H54 (cell line): ENCODE measurements at regions not wholly inside any gene's neighbourhood (a gene's known extent, or its start where the extent isn't known, plus 50 kb on each side); places are given as distances from the start of the nearest gene placed in this dataset.

Experiments used
- DNase-seq: peaks from one replicate; pipeline ENCODE4 v3.0.0; 2011; ENCODE audit warnings: low spot score, mixed read lengths; ENCODE audit not compliant: insufficient read length
- FAIRE-seq: peaks from 3 replicates; lab custom pipeline; 2011; peaks lifted over from hg19 to GRCh38; lab: Jason Lieb, UNC
- POLR2A ChIP-seq: IDR thresholded peaks from 2 replicates; pipeline ENCODE4 v1.6.1; 2011; ENCODE audit warnings: low read depth, mild to moderate bottlenecking, low read length

DNA sequence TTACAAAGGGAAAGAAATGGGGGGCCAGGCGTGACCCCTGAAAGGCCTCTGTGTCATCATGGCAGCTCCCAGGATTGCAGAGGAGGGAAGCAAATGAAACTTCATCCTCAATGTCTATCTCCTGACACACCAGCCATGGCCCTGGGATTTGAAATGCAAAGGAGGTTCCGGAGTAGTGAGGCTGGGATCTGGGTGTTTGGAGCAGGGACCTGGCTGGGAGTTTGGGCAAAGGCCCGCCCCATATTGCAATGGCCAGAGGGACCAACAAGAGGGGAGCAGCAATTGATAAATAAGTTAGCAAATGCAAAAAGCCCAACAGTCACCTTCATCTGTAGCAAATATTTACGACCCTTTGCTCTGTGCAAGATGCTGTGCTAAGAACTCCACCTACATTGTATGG, 77.7 kb upstream of the CCND1 start:
- no peak for TF ChIP-seq POLR2A
- FAIRE-seq = no peak
- no peak for DNase-seq

DNA sequence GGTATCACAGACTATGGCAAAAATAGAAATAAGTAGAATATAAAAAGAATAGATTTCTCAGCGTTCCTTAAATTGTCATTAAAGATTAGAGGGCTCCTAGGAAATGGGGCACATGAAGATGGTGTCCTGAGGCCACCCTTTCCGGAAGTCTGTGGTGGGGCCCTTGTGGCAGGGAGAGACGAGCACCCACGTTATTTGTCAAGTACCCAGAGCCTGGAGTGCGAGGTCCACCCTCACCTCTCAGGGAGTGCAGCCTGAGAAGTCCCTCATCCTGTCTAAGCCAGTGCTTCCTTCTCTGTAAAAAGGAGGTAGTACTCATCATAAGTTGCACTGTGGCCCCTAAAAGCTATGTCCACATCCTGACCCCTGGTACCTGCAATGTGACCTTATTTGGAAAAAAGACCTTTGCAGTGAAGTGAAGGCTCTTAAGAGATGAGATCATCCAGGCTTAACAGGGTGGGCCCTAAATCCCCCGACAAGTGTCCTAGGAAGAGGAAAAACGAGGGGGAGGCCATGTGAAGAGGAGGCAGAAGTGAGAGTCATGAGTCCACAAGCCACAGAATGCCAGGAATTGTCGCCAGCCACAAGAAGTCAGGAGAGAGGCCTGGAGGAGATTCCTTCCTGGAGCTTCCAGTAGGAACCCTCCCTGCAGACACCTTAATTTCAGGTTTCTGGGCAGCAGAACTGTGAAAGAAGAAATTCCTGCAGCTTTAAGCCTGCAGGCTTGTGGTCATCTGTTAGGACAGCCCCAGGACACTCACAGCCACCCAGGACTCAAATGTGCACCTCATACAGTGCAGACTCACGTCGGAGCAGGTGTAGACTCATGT, 76.8 kb upstream of the CCND1 start:
- no peak for TF ChIP-seq POLR2A
- no peak for FAIRE-seq
- DNase-seq = no peak

DNA sequence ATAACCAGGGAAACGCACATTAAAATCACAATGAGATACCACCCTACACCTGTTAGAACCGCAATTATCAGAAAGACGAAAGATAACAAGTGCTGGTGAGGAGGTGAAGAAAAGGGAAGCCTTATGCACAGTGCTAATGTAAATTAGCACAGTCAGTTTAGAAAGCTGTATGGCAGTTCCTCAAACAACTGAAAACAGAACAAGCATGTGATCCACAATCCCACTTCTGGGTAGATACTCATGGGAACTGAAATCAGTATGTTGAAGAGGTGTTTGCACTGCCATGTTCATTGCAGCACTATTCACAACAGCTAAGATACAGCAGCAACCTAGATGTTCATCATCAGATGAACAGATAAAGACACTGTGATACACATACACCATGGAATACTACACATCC, 75.0 kb upstream of the CCND1 start:
- no peak for FAIRE-seq
- TF ChIP-seq POLR2A = no peak

DNA sequence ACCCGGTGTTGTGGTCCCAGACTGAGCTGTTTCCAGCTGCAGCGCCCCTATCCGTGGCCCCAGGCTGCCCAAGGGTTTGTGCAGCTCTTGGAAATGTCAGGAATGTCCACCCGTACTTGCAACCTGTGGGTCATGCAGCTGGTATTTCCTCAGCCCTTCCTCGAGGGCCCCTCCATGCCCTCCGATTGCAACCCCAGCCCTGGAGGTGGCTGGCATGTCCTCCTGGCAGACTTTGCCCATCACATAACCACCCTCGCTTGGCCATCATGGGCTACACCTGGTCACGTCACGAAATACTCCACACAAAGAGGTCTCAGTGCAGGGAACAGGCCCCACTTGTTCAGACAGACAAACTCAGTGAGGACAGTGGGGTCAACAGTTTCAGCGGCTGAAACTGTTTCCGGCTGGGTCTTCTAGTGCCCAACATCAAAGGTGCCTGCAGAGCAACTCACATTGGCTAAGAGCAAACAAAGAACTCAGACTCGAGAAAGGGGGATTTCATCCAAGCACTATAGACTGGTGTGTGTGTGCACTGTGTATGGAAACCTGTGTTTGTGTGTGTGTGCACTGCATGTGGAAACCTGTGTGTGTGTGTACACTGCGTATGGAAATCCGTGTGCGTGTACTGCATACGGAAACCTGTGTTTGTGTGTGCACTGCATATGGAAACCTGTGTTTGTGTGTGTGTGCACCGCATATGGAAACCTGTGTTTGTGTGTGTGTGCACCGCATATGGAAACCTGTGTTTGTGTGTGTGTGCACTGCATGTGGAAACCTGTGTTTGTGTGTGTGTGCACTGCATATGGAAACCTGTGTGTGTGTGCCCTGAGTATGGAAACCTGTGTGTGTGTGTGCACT, 72.8 kb upstream of the CCND1 start:
- FAIRE-seq (no peak), DNase-seq (peak; percentile 63)
- TF ChIP-seq POLR2A = no peak

More for the DNA sequence above, 75.0 kb upstream of the CCND1 start:
- no peak for DNase-seq

DNA sequence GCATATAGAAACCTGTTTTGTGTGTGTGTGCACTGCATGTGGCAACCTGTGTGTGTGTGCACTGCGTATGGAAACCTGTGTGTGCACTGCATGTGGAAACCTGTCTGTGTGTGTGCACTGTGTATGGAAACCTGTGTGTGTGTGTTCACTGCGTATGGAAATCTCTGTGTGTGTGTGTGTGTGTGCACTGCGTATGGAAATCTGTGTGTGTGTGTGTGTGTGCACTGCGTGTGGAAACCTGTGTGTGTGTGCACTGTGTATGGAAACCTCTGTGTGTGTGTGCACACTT, 72.2 kb upstream of the CCND1 start:
- no peak for FAIRE-seq
- TF ChIP-seq POLR2A = no peak
- DNase-seq = no peak

DNA sequence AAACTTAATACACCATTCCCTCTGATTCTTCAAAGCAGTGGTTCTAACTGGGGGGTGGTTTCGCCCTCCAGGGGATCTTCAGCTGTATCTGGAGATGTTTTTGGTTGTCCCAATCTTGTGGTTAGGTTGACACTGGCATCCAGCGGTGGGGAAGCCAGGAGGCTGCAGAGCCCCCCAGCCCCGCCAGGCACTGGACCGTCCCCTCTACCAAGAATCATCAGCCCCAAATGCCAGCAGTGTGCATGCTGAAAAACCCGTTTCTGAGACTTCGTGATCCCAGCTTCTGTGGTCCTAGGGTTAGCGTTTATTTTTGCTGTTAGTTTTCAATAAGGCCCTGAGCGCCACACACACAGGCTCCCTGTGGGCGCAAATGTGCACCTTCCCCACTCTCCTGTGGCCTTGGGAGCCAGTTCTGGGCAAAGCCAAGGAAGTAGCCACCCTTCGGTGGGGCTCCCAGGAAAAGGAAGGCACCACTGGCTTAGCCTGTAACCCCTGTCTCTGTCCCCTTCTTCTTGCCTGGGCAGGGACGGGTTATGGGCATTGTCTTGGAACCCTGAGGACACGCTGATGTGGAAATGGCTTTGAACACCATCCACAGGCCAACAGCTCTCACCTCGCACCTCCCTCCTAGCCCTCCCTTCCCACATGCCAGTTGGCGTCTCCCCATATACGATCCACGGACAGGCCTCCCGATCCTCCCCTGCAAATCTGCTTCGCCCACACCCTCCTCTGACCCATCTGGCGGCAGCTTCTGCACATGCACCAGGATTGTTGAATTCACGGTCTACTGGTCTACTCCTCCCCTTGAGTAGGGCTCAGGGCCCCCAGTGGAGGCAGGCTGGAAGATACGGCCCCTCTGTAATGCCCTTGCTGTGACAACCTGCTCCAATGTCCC, 71.4 kb upstream of the CCND1 start:
- no peak for TF ChIP-seq POLR2A
- FAIRE-seq (no peak), DNase-seq (no peak)

DNA sequence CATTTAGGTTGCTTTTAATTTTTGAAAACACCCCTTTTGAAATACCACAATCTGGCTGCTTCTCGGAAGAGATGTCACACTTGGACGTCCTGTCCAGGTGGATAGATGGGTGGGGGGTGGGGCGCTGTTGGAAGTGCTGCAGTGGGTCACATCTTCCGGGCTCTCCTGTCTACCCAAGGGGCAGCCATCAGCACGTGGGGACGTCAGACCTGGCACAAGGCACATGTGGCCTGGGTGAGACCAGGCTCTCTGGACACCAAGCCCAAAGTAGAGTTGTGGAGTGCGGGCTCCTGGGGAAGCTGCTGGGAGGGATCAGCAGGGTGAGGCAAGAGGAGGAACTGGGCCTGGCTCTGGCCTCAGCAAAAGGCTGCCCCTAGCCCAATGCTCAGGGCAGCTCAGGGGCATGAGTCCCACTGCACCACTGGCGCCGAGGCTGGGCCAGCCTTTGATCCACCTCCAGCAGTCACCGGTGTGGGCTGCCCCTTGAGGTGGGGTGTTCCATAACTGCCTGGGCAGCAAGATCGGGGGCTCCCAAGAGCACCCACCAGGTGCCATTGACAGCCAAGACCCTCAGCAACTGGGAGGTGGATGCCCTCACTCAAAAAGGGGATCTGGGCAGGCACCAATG, 68.6 kb upstream of the CCND1 start:
- no peak for TF ChIP-seq POLR2A
- DNase-seq (no peak), FAIRE-seq (no peak)

DNA sequence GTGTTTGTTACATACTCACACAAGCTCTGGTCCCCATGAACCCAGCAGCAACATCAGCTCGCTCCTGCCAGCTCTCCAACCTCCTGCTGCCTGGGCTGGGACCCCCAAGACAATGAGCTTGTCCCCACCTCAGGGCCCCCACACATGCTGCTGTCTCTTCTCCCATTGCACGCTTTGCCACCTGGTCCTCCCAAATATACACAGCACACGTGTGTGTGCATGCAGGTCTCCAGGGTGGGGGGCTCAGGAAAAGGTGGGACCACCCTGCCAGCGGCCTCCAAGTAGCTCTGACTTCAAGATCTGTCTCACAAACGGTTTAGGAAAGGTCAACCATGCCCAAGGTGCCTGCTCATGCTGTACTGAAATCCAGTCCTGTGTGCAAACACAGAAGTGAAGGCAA, 68.1 kb upstream of the CCND1 start:
- FAIRE-seq = no peak
- DNase-seq = no peak
- TF ChIP-seq POLR2A = no peak

DNA sequence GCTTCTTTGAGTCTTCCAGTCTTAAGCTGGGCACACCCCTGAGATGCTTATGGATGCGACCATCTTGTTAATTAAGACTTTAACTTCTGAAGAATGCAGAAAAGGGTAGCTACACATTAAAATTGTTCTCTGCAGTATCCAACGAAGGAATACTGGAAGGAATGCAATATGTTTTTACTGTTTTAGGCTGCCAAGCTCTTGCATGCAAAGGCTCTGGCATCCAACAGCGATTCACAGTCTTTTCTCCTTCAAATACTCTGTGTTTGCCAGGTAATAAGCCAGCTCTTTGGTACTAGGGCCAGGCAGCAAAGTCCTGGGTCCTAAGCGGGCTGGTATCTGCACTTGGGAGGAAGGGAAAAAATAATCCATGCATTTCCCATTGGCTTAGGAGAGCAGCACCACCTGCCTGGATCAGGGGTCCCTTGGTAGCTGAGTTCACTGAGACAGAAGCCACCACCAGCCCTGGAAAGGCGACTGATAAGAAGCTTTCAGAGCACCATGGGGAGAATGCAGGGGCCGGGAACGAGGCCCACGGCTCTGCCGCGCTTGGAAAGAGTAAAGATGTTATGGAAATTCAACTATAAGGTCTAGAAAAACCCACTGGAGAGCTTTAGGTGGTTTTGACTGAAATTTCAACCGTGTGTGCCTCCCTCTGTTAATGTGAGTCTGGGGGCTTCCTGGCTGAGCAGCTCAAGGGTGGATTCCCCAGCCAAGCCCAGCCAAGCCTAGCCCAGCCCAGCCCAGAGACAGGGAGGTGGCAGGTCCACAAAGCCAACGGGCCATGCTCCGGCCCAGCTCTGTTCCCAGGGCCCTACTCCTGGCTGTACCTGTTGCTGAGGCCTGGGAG, 67.0 kb upstream of the CCND1 start:
- DNase-seq (no peak), FAIRE-seq (no peak)
- TF ChIP-seq POLR2A = no peak

DNA sequence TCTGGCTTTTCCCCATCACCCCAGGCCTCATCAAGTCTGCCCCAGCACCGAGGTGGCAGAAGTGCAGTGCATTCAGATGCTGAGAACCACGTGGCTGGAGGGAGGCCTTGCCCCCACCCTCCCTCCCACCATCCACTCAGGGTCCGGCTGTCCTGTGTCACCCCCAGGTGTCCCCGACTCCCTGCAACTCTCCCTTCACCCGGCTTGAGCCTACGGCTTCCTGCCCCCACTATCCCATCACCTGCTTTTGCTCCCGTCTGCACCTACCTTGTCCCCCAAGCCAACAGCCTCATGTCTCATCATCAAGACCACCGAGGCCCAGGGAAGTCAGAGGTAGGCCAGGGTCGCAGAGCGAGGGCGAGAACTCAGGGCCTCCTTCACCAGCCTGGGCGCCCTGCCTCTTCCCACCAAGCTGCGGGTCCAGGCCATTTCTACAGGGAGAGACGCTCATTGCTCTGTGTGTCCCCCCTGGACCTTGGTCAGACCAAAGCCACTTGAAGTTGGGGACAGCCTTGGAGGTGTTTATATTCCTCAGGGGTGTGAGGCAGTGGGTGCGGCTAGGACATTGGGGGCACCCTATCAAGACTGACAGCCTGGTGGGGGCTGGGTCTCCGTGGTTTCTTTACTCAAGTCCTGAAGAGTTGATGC, 66.2 kb upstream of the CCND1 start:
- no peak for TF ChIP-seq POLR2A
- DNase-seq (no peak), FAIRE-seq (no peak)

DNA sequence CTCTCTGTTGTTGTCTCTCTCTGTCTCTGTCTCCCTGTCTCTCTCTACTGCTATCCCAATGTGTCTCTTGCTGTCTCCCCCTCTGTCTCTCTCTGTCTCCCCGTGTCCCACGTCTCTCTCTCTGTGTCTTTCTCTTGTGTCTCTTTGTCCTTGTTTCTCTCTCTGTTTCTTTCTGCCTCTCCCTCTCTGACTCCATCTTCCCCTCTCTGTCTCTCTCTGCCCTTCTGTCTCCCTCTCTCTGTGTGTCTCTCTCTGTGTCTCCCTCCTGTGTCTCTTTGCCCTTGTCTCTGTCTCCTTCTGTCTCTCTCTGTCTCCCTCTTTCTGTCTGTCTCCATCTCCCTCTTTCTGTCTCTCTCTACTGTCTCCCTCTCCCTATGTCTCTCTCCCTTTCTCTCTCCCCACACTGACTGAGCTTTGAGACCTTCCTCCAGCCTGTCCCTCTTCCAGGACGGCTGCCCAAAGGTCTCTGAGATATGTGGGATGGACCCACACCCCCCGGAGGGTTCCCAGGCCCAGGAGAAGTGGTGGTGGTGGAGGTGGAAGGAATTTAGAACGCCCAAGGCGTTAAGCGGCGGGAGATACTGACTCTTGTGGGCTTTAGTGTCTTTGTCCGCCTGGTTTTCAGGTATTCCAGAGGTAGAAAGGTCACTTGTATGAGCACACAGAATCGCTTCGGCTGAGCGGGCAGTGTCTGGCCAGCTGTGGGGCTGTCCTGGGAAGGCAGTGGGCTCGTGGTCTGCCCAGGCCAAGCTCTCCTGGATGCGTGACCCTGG, 65.5 kb upstream of the CCND1 start:
- DNase-seq (no peak), FAIRE-seq (no peak)
- TF ChIP-seq POLR2A = no peak

DNA sequence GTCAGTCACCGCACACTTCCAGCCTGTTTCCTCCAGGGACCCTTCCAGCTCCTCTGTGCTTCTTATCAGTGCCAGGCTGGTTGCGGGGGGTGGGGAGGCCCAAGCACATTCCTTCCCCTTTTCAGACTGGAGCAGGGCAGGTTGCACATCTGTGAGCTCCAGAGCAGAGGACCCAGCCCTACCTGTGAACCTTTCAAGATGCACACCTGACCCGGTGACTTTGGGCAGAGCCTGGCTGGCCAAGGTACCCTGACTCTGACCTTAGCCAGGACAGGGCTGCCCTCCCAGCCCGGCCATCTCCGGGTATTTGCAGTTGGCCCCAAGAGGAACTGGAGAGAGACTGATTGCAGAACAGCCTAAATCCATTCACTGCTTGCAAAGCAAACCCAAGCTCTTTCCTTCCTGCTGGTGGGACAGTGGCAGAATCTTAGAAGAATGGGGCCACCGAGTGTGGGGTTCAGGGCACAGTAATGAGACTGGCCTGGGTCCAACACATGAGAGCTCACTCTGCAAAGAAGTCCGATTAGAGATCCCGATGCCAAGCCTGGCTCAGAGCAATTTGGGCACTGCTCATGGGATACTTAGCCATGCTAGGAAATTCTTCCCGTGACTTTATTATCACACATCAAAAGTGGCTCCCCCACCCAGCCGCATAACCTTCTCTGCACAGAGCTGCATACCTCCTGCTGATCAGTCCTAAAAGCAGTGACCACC, 64.7 kb upstream of the CCND1 start:
- TF ChIP-seq POLR2A = no peak
- no peak for DNase-seq
- no peak for FAIRE-seq
